Omental fat pad (tissue), 3 donors: ENCODE measurements at regions not wholly inside any gene's neighbourhood (a gene's known extent, or its start where the extent isn't known, plus 50 kb on each side); places are given as distances from the start of the nearest gene placed in this dataset.

Source experiments
- ATAC-seq: fragments of 150-250 bp; one replicate; pipeline ENCODE4 v1.9.1; 2016; ENCODE audit warnings: mild to moderate bottlenecking, moderate library complexity; ENCODE audit not compliant: low FRiP score
- DNase-seq: peaks from one replicate; pipeline ENCODE4 v3.0.0-alpha.2; 2019; ENCODE audit warnings: low spot score
- TF ChIP-seq, protein P1 (sequence below), 3 donors: fragments of 450-650 bp; IDR thresholded peaks; one replicate each; pipeline ENCODE4 v1.5.1; 2016 to 2017; ENCODE audit warnings: antibody characterized with exemption in 3 of 3, mild to moderate bottlenecking in 3 of 3, moderate library complexity in 2 of 3

DNA sequence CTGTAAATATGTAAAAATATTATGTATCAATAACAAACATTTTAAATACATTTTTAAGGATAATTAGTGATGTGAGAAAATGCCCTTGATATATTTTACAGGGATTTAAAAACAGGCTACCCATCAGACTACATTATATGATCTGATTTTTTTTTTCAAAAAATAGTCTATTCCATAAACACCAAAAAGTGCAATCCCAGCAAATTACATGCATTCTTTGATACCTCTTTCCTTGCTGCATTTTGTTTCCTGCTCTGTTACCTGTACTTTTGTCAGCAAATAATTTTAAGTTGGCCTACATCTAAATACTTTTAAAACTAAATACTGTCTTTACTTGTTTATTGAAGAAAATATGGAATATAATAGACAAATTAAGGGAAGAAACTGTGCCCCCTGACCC lies 306.2 kb upstream of the ARID1B start:
- ATAC-seq (no peak), DNase-seq (no peak)
- TF ChIP-seq, protein P1, sequence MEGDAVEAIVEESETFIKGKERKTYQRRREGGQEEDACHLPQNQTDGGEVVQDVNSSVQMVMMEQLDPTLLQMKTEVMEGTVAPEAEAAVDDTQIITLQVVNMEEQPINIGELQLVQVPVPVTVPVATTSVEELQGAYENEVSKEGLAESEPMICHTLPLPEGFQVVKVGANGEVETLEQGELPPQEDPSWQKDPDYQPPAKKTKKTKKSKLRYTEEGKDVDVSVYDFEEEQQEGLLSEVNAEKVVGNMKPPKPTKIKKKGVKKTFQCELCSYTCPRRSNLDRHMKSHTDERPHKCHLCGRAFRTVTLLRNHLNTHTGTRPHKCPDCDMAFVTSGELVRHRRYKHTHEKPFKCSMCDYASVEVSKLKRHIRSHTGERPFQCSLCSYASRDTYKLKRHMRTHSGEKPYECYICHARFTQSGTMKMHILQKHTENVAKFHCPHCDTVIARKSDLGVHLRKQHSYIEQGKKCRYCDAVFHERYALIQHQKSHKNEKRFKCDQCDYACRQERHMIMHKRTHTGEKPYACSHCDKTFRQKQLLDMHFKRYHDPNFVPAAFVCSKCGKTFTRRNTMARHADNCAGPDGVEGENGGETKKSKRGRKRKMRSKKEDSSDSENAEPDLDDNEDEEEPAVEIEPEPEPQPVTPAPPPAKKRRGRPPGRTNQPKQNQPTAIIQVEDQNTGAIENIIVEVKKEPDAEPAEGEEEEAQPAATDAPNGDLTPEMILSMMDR (IDR thresholded peaks at IDR 0.05) = no peak

- TF ChIP-seq, protein P1 (IDR thresholded peaks at IDR 0.05) = no peak
- ATAC-seq = no peak
- DNase-seq = no peak
Observed at GRCh38 chr6:156464100-156464878, 312.9 kb upstream of the ARID1B start.

DNA sequence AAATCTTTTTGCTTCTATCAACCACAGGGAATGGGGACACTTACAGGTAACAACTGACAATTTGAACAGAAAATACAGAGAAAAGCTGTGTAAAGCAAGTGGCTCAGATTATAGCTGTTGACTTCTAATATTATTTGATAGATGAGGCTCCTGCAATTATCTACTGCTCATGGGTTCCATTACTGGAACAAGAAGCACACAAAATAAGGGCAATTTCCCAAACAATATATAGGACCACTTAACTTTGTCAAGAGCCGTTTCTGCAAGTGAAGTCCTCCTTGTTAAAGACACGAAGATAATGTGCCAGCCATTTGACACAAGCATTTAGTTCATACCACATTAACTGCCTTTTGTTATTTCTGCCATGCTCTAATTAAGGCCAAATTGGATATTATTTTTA lies 315.5 kb upstream of the ARID1B start:
- TF ChIP-seq, protein P1 (IDR thresholded peaks at IDR 0.05) = no peak
- DNase-seq (no peak), ATAC-seq (no peak)

GRCh38 chr6:156457601-156458000 lies 319.6 kb upstream of the ARID1B start:
- TF ChIP-seq, protein P1 (IDR thresholded peaks at IDR 0.05) = no peak
- no peak for DNase-seq
- no peak for ATAC-seq

DNA sequence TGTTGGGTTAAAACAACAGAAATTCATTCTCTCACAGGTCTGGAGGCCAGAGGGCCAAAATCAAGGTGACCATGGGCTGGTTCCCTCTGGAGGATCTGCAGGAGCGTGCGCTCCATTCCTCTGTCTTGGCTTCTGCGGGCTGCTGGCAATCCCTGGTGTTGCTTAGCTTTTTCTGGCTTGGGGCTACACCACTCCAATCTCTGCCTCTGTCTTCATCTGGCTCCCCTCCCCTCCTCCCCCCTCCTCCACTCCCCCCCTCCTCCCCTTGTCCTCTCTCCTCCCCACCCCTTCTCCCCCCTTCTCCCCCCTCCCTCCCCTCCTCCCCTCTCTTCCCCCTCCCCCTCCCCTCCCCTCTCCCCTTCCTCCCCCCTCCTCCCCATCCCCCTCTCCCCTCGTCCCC lies 321.3 kb upstream of the ARID1B start:
- no peak for DNase-seq
- no peak for ATAC-seq
- TF ChIP-seq, protein P1 (IDR thresholded peaks at IDR 0.05) = no peak

DNA sequence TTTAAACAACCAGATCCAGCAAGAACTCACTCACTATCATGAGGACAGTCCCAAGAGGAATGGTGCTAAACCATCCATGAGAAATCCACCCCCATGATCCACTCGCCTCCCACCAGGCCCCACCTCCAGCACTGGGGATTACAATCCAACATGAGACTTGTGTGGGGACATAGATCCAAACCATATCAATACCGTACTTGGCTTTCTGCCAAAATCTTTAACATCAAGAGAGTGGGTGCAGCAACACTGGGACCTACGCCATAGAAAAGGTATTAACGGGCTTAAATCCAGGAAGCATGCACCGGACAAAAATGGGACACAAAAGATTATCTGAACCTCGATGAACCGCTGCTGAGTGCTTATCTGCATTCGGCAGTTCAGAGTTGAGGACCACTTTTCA lies 322.3 kb upstream of the ARID1B start:
- DNase-seq (no peak), ATAC-seq (no peak)

DNA sequence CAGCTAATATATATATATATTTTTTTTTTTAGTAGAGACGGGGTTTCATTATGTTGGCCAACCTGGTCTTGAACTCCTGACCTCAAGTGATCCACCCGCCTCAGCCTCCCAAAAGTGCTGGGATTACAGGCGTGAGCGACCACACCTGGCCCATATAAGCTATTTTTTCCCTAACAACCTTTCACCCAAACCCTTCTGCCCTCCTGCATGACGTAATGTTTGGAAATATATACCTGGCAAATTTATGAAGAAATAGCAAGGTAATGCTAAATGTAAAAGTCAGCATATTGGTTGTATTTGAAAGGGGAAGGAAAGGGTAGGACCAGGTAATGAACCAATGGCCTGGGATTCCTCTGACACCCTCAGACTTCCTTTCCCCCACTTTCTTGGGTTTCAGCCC lies 325.5 kb upstream of the ARID1B start:
- DNase-seq (no peak), ATAC-seq (no peak)
- TF ChIP-seq, protein P1 (IDR thresholded peaks at IDR 0.05) = no peak

More for the DNA sequence above, 322.3 kb upstream of the ARID1B start:
- TF ChIP-seq, protein P1 (IDR thresholded peaks at IDR 0.05) = no peak
